ENCODE measurements at regions not wholly inside any gene's neighbourhood (a gene's known extent, or its start where the extent isn't known, plus 50 kb on each side); places are given as distances from the start of the nearest gene placed in this dataset.

GRCh38 chr14:106276326-106277267, 750.2 kb downstream of the TMEM121 start:
- no peak overlapping the region for H3K4me3 ChIP-seq (ENCODE audit: low read depth in 1 of 3, low read length in 3 of 3)
- TF ChIP-seq TAF1 (conservative IDR thresholded peaks at IDR 0.05) (no peak), MAX (IDR thresholded peaks at IDR 0.05) (no peak), EGR1 (IDR thresholded peaks at IDR 0.05; ENCODE audit: low read depth in 2 of 2) (no peak), YY1 (IDR thresholded peaks at IDR 0.05) (no peak), JUND (IDR thresholded peaks at IDR 0.05) (no peak), REST (IDR thresholded peaks at IDR 0.05) (no peak), RXRA (IDR thresholded peaks at IDR 0.05) (no peak), FOXA2 (IDR thresholded peaks at IDR 0.05) (no peak), HNF4G (IDR thresholded peaks at IDR 0.05) (no peak), SP1 (IDR thresholded peaks at IDR 0.05) (no peak), ATF3 (IDR thresholded peaks at IDR 0.05) (no peak), NR2F2 (IDR thresholded peaks at IDR 0.05) (no peak), RAD21 (IDR thresholded peaks at IDR 0.05) (no peak), FOXA1 (IDR thresholded peaks at IDR 0.05) (no peak), HNF4A (conservative IDR thresholded peaks at IDR 0.05) (no peak)
- no peak overlapping the region for H3K9ac ChIP-seq (ENCODE audit: low read depth in 1 of 2, low read length in 2 of 2)
- H3K27ac ChIP-seq (ENCODE audit: low read depth in 1 of 2, low read length in 2 of 2), result no peak overlapping the region
- H3K9me3 ChIP-seq (ENCODE audit: control insufficient read depth in 4 of 4, low read length in 3 of 4), result no peaks in the 10 kb centered on the region
- 49% methylated on average over 12 of the region's 12 CpGs for WGBS
- H3K27me3 ChIP-seq (ENCODE audit: control insufficient read depth in 4 of 4, insufficient read depth in 4 of 4, low read length in 3 of 4), result peaks cover 0 to 6% (median 2%) of the 10 kb centered on the region in 4 donors
- no peaks in the 10 kb centered on the region for H3K36me3 ChIP-seq (ENCODE audit: control insufficient read depth in 4 of 4, insufficient read depth in 3 of 4, low read depth in 1 of 4, low read length in 3 of 4)
- no peak for DNase-seq (ENCODE audit: low spot score)
- H3K4me1 ChIP-seq (ENCODE audit: control insufficient read depth in 4 of 4, insufficient read depth in 4 of 4, low read length in 3 of 4), result no peaks in the 10 kb centered on the region

- H3K9ac ChIP-seq (ENCODE audit: low read depth in 1 of 2, low read length in 2 of 2), result no peak overlapping the region
- peaks cover 0 to 6% (median 2%) of the 10 kb centered on the region in 4 donors for H3K27me3 ChIP-seq (ENCODE audit: control insufficient read depth in 4 of 4, insufficient read depth in 4 of 4, low read length in 3 of 4)
- no peaks in the 10 kb centered on the region for H3K9me3 ChIP-seq (ENCODE audit: control insufficient read depth in 4 of 4, low read length in 3 of 4)
- 27% methylated on average over 3 of the region's 3 CpGs for WGBS
- no peak for DNase-seq (ENCODE audit: low spot score)
- no peak overlapping the region for H3K4me3 ChIP-seq (ENCODE audit: low read depth in 1 of 3, low read length in 3 of 3)
- H3K4me1 ChIP-seq (ENCODE audit: control insufficient read depth in 4 of 4, insufficient read depth in 4 of 4, low read length in 3 of 4), result no peaks in the 10 kb centered on the region
- H3K27ac ChIP-seq (ENCODE audit: low read depth in 1 of 2, low read length in 2 of 2), result no peak overlapping the region
- H3K36me3 ChIP-seq (ENCODE audit: control insufficient read depth in 4 of 4, insufficient read depth in 3 of 4, low read depth in 1 of 4, low read length in 3 of 4), result no peaks in the 10 kb centered on the region
- no peak for TF ChIP-seq HNF4A (conservative IDR thresholded peaks at IDR 0.05)
- TF ChIP-seq RAD21 (IDR thresholded peaks at IDR 0.05), result no peak
- no peak for TF ChIP-seq RXRA (IDR thresholded peaks at IDR 0.05)
- TF ChIP-seq EGR1 (IDR thresholded peaks at IDR 0.05; ENCODE audit: low read depth in 2 of 2), result no peak
- TF ChIP-seq GABPA (IDR thresholded peaks at IDR 0.05 in 1 of 2, conservative IDR thresholded peaks at IDR 0.05 in 1 of 2), result no peak
- TF ChIP-seq JUND (IDR thresholded peaks at IDR 0.05), result no peak
- TF ChIP-seq FOXA1 (IDR thresholded peaks at IDR 0.05), result no peak
- no peak for TF ChIP-seq FOXA2 (IDR thresholded peaks at IDR 0.05)
- TF ChIP-seq ZBTB33 (IDR thresholded peaks at IDR 0.05), result no peak
- TF ChIP-seq CTCF (IDR thresholded peaks at IDR 0.05; ENCODE audit: low read depth, low read length, missing input control), result no peak
- TF ChIP-seq NR2F2 (IDR thresholded peaks at IDR 0.05), result no peak
- TF ChIP-seq REST (IDR thresholded peaks at IDR 0.05), result no peak
- no peak for TF ChIP-seq YY1 (IDR thresholded peaks at IDR 0.05)
- no peak for TF ChIP-seq ATF3 (IDR thresholded peaks at IDR 0.05)
- no peak for TF ChIP-seq TAF1 (conservative IDR thresholded peaks at IDR 0.05)
- no peak for TF ChIP-seq SP1 (IDR thresholded peaks at IDR 0.05)
Measured at GRCh38 chr14:106277503-106277902, 751.1 kb downstream of the TMEM121 start.
